SK-N-SH (cell line): ENCODE measurements at regions not wholly inside any gene's neighbourhood (a gene's known extent, or its start where the extent isn't known, plus 50 kb on each side); places are given as distances from the start of the nearest gene placed in this dataset.
"Not testable (repeated sequence)": the region's sequence is repeated elsewhere in the genome, so short reads cannot be mapped to it uniquely, and the experiment has no call there.

Source experiments
- CTCF ChIA-PET: fragments of 300-600, 350-600 bp; formaldehyde crosslinking; extraction: SDS; loops from one replicate; lab custom pipeline; 2021; lab: Yijun Ruan, JAX
- POLR2A ChIA-PET: fragments of 350-600 bp; sonication (Branson Sonifier 250); formaldehyde crosslinking; extraction: SDS; loops from one replicate; lab custom pipeline; 2020; ENCODE audit warnings: antibody characterized with exemption, inconsistent platforms; lab: Yijun Ruan, JAX
- DNase-seq: peaks from one replicate; pipeline ENCODE4 v3.0.0; 2012
- H2AFZ ChIP-seq: fragments of 200-600 bp; sonication (generic); 2 replicates; pipeline ENCODE4 v1.8.1; 2016; ENCODE audit warnings: antibody characterized with exemption, mild to moderate bottlenecking, low read depth
- H3F3A ChIP-seq: fragments of 200-600 bp; sonication (generic); replicated peaks from 2 replicates; pipeline ENCODE3; 2016; ENCODE audit warnings: antibody characterized with exemption, mild to moderate bottlenecking; ENCODE audit not compliant: insufficient read depth
- H3K27ac ChIP-seq, 2 experiments: fragments of 200-500 bp in 1 of 2; fragments of 200-600 bp in 1 of 2; sonication (Bioruptor generic) in 1 of 2; sonication (generic), shearing (Covaris generic) in 1 of 2; 2 replicates each; pipeline versions ENCODE4 v1.5.1 to v1.6.1; 2014 to 2016; ENCODE audit warnings: low read depth in 2 of 2, inconsistent platforms in 1 of 2, low read length in 1 of 2, mild to moderate bottlenecking in 1 of 2, mixed read lengths in 1 of 2
- H3K27me3 ChIP-seq: fragments of 200-600 bp; sonication (generic), shearing (Covaris generic); 2 replicates; pipeline ENCODE4 v1.6.1; 2016; ENCODE audit warnings: mixed run types; ENCODE audit not compliant: insufficient read depth
- H3K36me3 ChIP-seq, 2 experiments: fragments of 200-500 bp in 1 of 2; fragments of 200-600 bp in 1 of 2; sonication (Bioruptor generic) in 1 of 2; sonication (generic) in 1 of 2; replicated peaks in 1 of 2; 2 replicates each; pipeline versions ENCODE3 to v1.5.1; 2014 to 2016; ENCODE audit warnings: low read length in 1 of 2, mild to moderate bottlenecking in 1 of 2; ENCODE audit not compliant: insufficient read depth in 2 of 2, control insufficient read depth in 1 of 2
- H3K4me1 ChIP-seq, 2 experiments: fragments of 200-500 bp in 1 of 2; fragments of 200-600 bp in 1 of 2; sonication (Bioruptor generic) in 1 of 2; sonication (generic), shearing (Covaris generic) in 1 of 2; 2 replicates each; pipeline versions ENCODE4 v1.5.1 to v1.6.1; 2014 to 2016; ENCODE audit warnings: low read depth in 1 of 2, low read length in 1 of 2, mixed run types in 1 of 2; ENCODE audit not compliant: insufficient read depth in 2 of 2, control insufficient read depth in 1 of 2
- H3K4me2 ChIP-seq: fragments of 200-600 bp; sonication (generic), shearing (Covaris generic); 2 replicates; pipeline ENCODE4 v1.6.1; 2017; ENCODE audit warnings: mixed run types
- H3K4me3 ChIP-seq, 2 experiments: fragments of 200-500 bp in 1 of 2; fragments of 200-600 bp in 1 of 2; sonication (Bioruptor generic) in 1 of 2; sonication (generic), shearing (Covaris generic) in 1 of 2; 2 replicates each; pipeline versions ENCODE4 v1.5.1 to v1.8.1; 2014 to 2016; ENCODE audit warnings: low read depth in 2 of 2, inconsistent platforms in 1 of 2, low read length in 1 of 2, mild to moderate bottlenecking in 1 of 2, mixed read lengths in 1 of 2, moderate library complexity in 1 of 2
- H3K79me2 ChIP-seq: fragments of 200-600 bp; sonication (generic); 2 replicates; pipeline ENCODE4 v1.8.1; 2017; ENCODE audit warnings: mild to moderate bottlenecking; ENCODE audit not compliant: insufficient read depth
- H3K9ac ChIP-seq: fragments of 200-600 bp; sonication (generic); 2 replicates; pipeline ENCODE4 v1.6.1; 2017; ENCODE audit warnings: mixed run types
- H3K9me2 ChIP-seq: fragments of 200-600 bp; sonication (generic); 2 replicates; pipeline ENCODE4 v1.6.1; 2017; ENCODE audit warnings: mixed run types
- H3K9me3 ChIP-seq: fragments of 200-600 bp; sonication (generic); 2 replicates; pipeline ENCODE4 v1.6.1; 2017; ENCODE audit warnings: mixed run types, mild to moderate bottlenecking, moderate library complexity
- H4K20me1 ChIP-seq: fragments of 200-600 bp; sonication (generic); 2 replicates; pipeline ENCODE4 v1.6.1; 2017; ENCODE audit warnings: mild to moderate bottlenecking, mixed run types; ENCODE audit not compliant: insufficient read depth
- CHD2 ChIP-seq: fragments of 150-350 bp; IDR thresholded peaks from 2 replicates; pipeline ENCODE4 v1.6.1; 2018; ENCODE audit warnings: low read length; ENCODE audit not compliant: partially characterized antibody
- CTCF ChIP-seq: fragments of 200-600 bp; sonication (generic); IDR thresholded peaks from 2 replicates; pipeline ENCODE4 v1.6.1; 2017; ENCODE audit warnings: antibody characterized with exemption, mild to moderate bottlenecking, moderate library complexity
- ELF1 ChIP-seq: IDR thresholded peaks from 2 replicates; pipeline ENCODE4 v1.4.0; 2012
- EP300 ChIP-seq, 2 experiments: IDR thresholded peaks; 2 replicates each; pipeline versions ENCODE4 v1.4.0 to v1.6.1; 2012; ENCODE audit warnings: borderline replicate concordance in 1 of 2, low read depth in 1 of 2, low read length in 1 of 2
- FOXM1 ChIP-seq: IDR thresholded peaks from 2 replicates; pipeline ENCODE4 v1.4.0; 2012; ENCODE audit warnings: low read depth, mild to moderate bottlenecking
- GABPA ChIP-seq: IDR thresholded peaks from 2 replicates; pipeline ENCODE4 v1.4.0; 2012; ENCODE audit warnings: low read depth, mild to moderate bottlenecking
- JUND ChIP-seq: IDR thresholded peaks from 2 replicates; pipeline ENCODE4 v1.4.0; 2012
- MEF2A ChIP-seq: IDR thresholded peaks from 2 replicates; pipeline ENCODE4 v1.4.0; 2012; ENCODE audit warnings: low read depth, borderline replicate concordance
- NFIC ChIP-seq: IDR thresholded peaks from 2 replicates; pipeline ENCODE4 v1.4.0; 2012; ENCODE audit warnings: borderline replicate concordance
- POLR2AphosphoS5 ChIP-seq: IDR thresholded peaks from 2 replicates; pipeline ENCODE4 v1.6.1; 2012; ENCODE audit warnings: low read depth, low read length
- RFX5 ChIP-seq: IDR thresholded peaks from 2 replicates; pipeline ENCODE4 v1.6.1; 2012; ENCODE audit warnings: mild to moderate bottlenecking, improper control_type of control experiment, low read length
- SIN3A ChIP-seq: IDR thresholded peaks from 2 replicates; pipeline ENCODE4 v1.6.1; 2012; ENCODE audit warnings: low read depth, mild to moderate bottlenecking, low read length, moderate library complexity, borderline replicate concordance
- TEAD4 ChIP-seq: IDR thresholded peaks from 2 replicates; pipeline ENCODE4 v1.4.0; 2012; ENCODE audit warnings: mild to moderate bottlenecking, borderline replicate concordance; ENCODE audit not compliant: insufficient read depth
- YY1 ChIP-seq: IDR thresholded peaks from 2 replicates; pipeline ENCODE4 v1.4.0; 2012; ENCODE audit warnings: low read depth, mild to moderate bottlenecking
- WGBS: methylation state at CpG from one replicate; pipeline ENCODE4 v1.1.6; 2017; ENCODE audit warnings: low lambda C conversion rate; 5-methylcytosine and 5-hydroxymethylcytosine counted together
- TF ChIP-seq, protein P1 (sequence below): fragments of 150-350 bp; IDR thresholded peaks from 2 replicates; pipeline ENCODE4 v1.6.1; 2017; ENCODE audit warnings: antibody characterized with exemption, low read length, low read depth, borderline replicate concordance
- TF ChIP-seq, protein P2 (sequence below): IDR thresholded peaks from 2 replicates; pipeline ENCODE4; 2012

DNA sequence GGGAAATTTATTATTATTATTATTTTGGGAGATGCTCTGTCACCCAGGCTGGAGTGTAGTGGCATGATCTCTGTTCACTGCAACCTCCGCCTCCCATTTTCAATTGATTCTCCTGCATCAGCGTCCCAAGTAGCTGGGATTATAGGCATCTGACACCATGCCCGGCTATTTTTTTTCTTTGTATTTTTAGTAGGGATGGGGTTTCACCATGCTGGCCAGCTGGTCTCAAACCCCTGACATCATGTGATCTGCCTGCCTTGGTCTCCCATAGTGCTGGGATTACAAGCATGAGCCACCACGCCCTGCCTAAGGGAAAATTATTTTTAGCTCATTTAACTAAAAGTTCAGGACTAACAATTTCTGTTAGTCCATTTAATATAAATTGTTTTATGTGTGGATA lies 109.2 kb upstream of the SESTD1 start:
- H3K9me3 ChIP-seq: no peaks in the 10 kb centered on the region
- H4K20me1 ChIP-seq: no peaks in the 10 kb centered on the region
- H3K27me3 ChIP-seq: no peaks in the 10 kb centered on the region
- H3K79me2 ChIP-seq: no peaks in the 10 kb centered on the region
- H3K36me3 ChIP-seq: no peaks in the 10 kb centered on the region
- CTCF ChIA-PET: interaction anchor here (0.7 kb wide), 1 partner anchor 241 kb away, joined by 4 read pairs; no protein-coding TSS in a partner anchor
- H3K4me3 ChIP-seq: no peak overlapping the region
- no peaks in the 10 kb centered on the region for H3K4me1 ChIP-seq
- no peaks in the 10 kb centered on the region for H3K9me2 ChIP-seq
- H3K4me2 ChIP-seq: no peak overlapping the region
- WGBS: 62% methylated on average over 4 of the region's 4 CpGs
- no peak overlapping the region for H3K27ac ChIP-seq
- DNase-seq: no peak
- H3K9ac ChIP-seq: no peak overlapping the region
- POLR2A ChIA-PET: no interaction called here
- TF ChIP-seq YY1 (no peak), GABPA (no peak), CHD2 (no peak), NFIC (no peak), FOXM1 (no peak), ELF1 (no peak), MEF2A (no peak), SIN3A (no peak), RFX5 (no peak), CTCF (no peak), TEAD4 (no peak), JUND (no peak), POLR2AphosphoS5 (no peak), EP300 (IDR thresholded peaks at IDR 0.05; ENCODE audit: borderline replicate concordance in 1 of 2, low read depth in 1 of 2, low read length in 1 of 2) (no peak)
- TF ChIP-seq, protein P1, sequence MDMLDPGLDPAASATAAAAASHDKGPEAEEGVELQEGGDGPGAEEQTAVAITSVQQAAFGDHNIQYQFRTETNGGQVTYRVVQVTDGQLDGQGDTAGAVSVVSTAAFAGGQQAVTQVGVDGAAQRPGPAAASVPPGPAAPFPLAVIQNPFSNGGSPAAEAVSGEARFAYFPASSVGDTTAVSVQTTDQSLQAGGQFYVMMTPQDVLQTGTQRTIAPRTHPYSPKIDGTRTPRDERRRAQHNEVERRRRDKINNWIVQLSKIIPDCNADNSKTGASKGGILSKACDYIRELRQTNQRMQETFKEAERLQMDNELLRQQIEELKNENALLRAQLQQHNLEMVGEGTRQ: no peak
- TF ChIP-seq, protein P2, sequence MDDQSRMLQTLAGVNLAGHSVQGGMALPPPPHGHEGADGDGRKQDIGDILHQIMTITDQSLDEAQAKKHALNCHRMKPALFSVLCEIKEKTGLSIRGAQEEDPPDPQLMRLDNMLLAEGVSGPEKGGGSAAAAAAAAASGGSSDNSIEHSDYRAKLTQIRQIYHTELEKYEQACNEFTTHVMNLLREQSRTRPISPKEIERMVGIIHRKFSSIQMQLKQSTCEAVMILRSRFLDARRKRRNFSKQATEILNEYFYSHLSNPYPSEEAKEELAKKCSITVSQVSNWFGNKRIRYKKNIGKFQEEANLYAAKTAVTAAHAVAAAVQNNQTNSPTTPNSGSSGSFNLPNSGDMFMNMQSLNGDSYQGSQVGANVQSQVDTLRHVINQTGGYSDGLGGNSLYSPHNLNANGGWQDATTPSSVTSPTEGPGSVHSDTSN: no peak
- no peak overlapping the region for H2AFZ ChIP-seq
- H3F3A ChIP-seq: no peaks in the 10 kb centered on the region

DNA sequence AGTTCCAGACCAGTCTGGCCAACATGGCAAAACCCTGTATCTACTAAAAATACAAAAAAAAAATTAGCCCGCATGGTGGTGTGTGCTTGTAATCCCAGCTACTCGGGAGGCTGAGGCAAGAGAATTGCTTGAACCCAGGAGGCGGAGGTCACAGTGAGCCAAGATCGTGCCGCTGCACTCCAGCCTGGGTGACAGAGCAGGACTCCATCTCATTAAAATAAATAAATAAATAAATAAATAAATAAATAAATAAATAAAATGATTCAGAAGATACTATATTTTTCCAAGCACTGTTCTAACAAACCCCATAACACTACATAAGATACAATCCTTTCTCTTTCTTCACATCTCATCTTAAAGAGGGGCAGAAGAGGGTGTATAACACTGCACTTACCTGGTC lies 100.9 kb upstream of the SESTD1 start:
- POLR2A ChIA-PET, DNase-seq, CTCF ChIA-PET, H3K4me1 ChIP-seq, H3K4me2 ChIP-seq, H3K36me3 ChIP-seq, H3K9me2 ChIP-seq, H4K20me1 ChIP-seq, H3K4me3 ChIP-seq, H3K79me2 ChIP-seq, H3K9me3 ChIP-seq, H3K27ac ChIP-seq, H2AFZ ChIP-seq, H3F3A ChIP-seq, H3K9ac ChIP-seq, H3K27me3 ChIP-seq: not testable (repeated sequence)
- 84% methylated on average over 5 of the region's 5 CpGs for WGBS
